ENCODE measurements at regions not wholly inside any gene's neighbourhood (a gene's known extent, or its start where the extent isn't known, plus 50 kb on each side); places are given as distances from the start of the nearest gene placed in this dataset.

DNA sequence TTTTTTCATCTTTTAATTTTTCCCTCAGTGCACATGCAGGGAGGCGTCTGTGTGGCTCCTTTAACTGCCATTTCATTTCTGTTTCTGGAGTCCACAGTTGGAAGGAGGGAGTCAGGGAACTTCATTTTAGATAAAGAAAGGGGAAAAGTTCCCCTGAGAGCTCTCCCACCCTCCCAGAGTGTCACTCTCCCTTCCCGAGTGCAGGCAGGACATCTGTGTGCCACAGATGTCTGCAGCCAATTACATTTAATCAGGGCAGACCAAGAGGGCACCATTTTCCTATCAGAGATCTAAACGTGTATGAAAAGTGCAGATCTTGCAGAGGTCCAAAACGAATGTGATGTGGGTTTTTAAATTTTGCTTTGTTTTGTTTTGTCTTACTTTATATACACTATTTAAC is 96.6 kb downstream of the PXDC1 start:
- DNase-seq (ENCODE audit: low spot score) = no peak
- Histone ChIP-seq H3K9me3 (no peaks in the 10 kb centered on the region), H3K4me1 (no peaks in the 10 kb centered on the region), H3K36me3 (no peaks in the 10 kb centered on the region), H3K27me3 (no peaks in the 10 kb centered on the region), H3K27ac (no peak overlapping the region), H3K4me3 (no peak overlapping the region)
- TF ChIP-seq, protein P1, sequence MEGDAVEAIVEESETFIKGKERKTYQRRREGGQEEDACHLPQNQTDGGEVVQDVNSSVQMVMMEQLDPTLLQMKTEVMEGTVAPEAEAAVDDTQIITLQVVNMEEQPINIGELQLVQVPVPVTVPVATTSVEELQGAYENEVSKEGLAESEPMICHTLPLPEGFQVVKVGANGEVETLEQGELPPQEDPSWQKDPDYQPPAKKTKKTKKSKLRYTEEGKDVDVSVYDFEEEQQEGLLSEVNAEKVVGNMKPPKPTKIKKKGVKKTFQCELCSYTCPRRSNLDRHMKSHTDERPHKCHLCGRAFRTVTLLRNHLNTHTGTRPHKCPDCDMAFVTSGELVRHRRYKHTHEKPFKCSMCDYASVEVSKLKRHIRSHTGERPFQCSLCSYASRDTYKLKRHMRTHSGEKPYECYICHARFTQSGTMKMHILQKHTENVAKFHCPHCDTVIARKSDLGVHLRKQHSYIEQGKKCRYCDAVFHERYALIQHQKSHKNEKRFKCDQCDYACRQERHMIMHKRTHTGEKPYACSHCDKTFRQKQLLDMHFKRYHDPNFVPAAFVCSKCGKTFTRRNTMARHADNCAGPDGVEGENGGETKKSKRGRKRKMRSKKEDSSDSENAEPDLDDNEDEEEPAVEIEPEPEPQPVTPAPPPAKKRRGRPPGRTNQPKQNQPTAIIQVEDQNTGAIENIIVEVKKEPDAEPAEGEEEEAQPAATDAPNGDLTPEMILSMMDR (IDR thresholded peaks at IDR 0.05) = no peak

DNA sequence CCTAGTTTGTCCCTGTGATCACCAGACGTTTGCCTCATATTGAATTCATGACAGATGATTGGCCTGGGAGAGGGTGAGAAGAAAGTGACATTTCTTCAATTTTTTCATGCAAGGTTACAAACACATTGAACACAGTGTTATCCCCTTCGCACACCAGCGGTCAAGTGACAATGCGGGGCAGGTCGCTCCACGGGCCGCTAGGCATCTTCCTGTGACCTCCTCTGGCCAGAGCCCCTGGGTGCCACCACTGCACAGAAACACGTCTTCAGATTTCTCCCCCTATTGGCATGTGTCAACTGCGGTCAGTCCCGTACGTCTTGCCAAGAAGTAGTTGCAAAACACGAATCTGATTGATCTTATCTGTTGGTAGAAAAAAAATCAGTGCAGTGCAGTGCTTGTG is 97.1 kb downstream of the PXDC1 start:
- TF ChIP-seq, protein P1 (IDR thresholded peaks at IDR 0.05) = no peak
- Histone ChIP-seq H3K9me3 (no peaks in the 10 kb centered on the region), H3K4me1 (no peaks in the 10 kb centered on the region), H3K27me3 (no peaks in the 10 kb centered on the region), H3K27ac (no peak overlapping the region), H3K4me3 (no peak overlapping the region), H3K36me3 (no peaks in the 10 kb centered on the region)
- DNase-seq (ENCODE audit: low spot score) = no peak

DNA sequence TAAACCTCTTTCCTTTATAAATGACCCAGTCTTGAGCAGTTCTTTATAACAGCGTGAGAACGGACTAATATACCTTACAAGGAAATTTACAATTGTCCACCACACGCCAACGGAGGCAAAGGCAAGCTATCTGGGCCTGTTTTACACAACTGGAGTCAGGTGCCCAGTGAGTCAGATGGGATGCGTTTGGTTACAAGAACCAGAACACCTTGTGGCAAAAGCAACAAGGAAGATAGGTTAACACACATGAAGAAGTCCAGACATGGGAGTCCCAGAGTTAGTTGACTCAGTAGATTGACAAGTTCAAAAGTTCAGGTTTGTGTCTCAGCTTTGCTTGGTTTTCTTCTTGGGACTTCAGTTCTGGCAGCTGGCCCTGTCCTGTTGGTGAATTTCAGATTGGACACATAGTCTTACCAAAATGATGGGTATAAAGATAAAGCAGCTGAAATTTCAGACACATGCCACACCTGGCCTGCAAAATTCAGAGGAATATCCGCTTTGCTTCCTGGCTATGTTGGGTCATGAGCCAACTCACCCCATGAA is 97.9 kb downstream of the PXDC1 start:
- no peak for DNase-seq (ENCODE audit: low spot score)
- H3K4me1 ChIP-seq = no peaks in the 10 kb centered on the region
- TF ChIP-seq, protein P1 (IDR thresholded peaks at IDR 0.05) = no peak
- H3K27ac ChIP-seq = no peak overlapping the region
- H3K9me3 ChIP-seq = no peaks in the 10 kb centered on the region
- H3K27me3 ChIP-seq = no peaks in the 10 kb centered on the region
- no peaks in the 10 kb centered on the region for H3K36me3 ChIP-seq
- no peak overlapping the region for H3K4me3 ChIP-seq

DNA sequence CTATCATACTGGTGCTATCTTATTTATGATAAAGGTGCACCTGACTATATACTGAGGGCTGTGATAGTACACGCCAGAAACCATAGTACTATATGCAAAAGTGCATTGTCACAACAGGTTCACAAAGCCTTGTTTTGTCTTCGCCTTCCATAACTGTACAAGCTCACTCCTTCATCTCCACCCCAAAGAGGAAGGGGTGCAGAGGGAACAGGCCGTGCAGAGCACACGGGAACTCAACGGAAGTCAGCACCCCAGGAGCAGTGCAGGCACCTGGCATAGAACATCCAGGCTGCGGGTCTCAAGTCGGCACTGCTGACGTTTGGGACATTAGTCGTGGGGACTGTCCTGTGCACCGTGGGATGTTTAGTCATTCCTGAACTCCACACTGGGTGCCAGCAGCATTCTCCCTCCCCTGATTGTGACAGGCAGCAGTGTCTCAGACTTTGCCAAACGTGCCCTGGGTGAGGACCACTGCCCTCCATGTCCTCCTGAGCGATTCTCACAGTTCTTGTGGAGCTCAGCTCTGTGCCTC is 99.7 kb downstream of the PXDC1 start:
- no peaks in the 10 kb centered on the region for H3K4me1 ChIP-seq
- no peaks in the 10 kb centered on the region for H3K9me3 ChIP-seq
- TF ChIP-seq, protein P1 (IDR thresholded peaks at IDR 0.05) = no peak
- H3K4me3 ChIP-seq = no peak overlapping the region
- no peaks in the 10 kb centered on the region for H3K36me3 ChIP-seq
- no peaks in the 10 kb centered on the region for H3K27me3 ChIP-seq
- DNase-seq (ENCODE audit: low spot score) = no peak
- H3K27ac ChIP-seq = no peak overlapping the region

DNA sequence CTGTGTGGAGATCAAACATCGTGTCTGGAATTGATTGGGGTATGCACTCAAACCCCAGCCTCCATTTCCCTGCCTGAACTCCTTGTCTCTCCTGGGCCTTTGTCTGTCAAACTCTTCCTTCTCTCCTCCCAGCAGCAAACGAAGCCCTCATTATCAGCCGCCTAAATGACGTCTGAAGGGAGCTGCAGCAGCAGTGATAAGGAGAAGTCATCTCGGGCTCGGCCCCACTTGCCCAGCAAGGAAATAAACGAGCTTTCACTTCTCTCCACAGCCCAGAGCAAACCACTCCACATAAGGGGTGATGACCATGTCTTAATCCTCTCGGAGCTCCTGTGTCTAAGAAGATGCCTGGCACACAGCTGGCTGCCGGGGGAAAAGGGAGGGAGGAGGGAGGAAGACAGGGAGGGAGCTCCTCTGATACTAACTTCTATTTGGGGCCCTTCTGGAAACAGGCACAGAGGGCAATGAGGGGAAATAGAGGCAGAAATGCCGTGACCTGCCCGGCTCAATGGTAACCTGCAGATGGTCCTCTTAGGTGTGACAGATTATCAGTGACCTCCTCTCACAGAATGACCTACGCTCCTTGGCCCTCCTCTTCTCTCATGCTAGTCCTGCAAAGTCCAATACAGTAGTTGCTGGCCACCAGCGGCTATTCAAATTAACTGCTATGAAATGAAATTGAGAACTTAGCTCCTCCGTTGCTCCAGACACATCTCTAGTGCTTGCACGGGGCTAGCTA is 100.4 kb downstream of the PXDC1 start:
- DNase-seq (ENCODE audit: low spot score) = no peak
- Histone ChIP-seq H3K36me3 (no peaks in the 10 kb centered on the region), H3K27me3 (no peaks in the 10 kb centered on the region), H3K9me3 (no peaks in the 10 kb centered on the region), H3K27ac (no peak overlapping the region), H3K4me1 (no peaks in the 10 kb centered on the region), H3K4me3 (no peak overlapping the region)
- TF ChIP-seq, protein P1 (IDR thresholded peaks at IDR 0.05) = no peak

All from right atrium auricular region (tissue), 2 donors.